ENCODE measurements at regions not wholly inside any gene's neighbourhood (a gene's known extent, or its start where the extent isn't known, plus 50 kb on each side); places are given as distances from the start of the nearest gene placed in this dataset.

- H3K79me2 ChIP-seq (ENCODE audit: insufficient read depth, low read length), result no peaks in the 10 kb centered on the region
- no peaks in the 10 kb centered on the region for H3K79me1 ChIP-seq (ENCODE audit: insufficient read depth, low read depth, low read length, poor library complexity, severe bottlenecking)
- H3K36me3 Mint-ChIP-seq (ENCODE audit: insufficient read depth in 1 of 3, low read depth in 3 of 3), result peaks cover 4 to 25% (median 17%) of the 10 kb centered on the region in 3 experiments; a peak in 6 of 7 replicates
- no peak overlapping the region for H2BK5ac ChIP-seq (ENCODE audit: insufficient read length, low read length)
- no peak overlapping the region for H3K4me2 ChIP-seq (ENCODE audit: insufficient read depth, insufficient read length, low read length)
- no peaks in the 10 kb centered on the region for H3K23me2 ChIP-seq (ENCODE audit: insufficient read length, low read depth, low read length, poor library complexity, severe bottlenecking)
- H2BK20ac ChIP-seq (ENCODE audit: low read depth, low read length, poor library complexity, severe bottlenecking), result no peak overlapping the region
- no peaks in the 10 kb centered on the region for H3K27me3 Mint-ChIP-seq (ENCODE audit: low read depth)
- H3K4me1 ChIP-seq (ENCODE audit: insufficient read depth, low read length), result no peaks in the 10 kb centered on the region
- H2BK15ac ChIP-seq (ENCODE audit: low read depth, low read length), result no peak overlapping the region
- H4K8ac ChIP-seq (replicated peaks; ENCODE audit: insufficient read length, low read depth, low read length), result no peak overlapping the region
- H3K27ac ChIP-seq (ENCODE audit: insufficient read length, low read depth, low read length), result no peak overlapping the region
- H2BK12ac ChIP-seq (ENCODE audit: insufficient read length, low read depth, low read length), result no peak overlapping the region
- H4K5ac ChIP-seq (ENCODE audit: insufficient read length, low read depth, low read length), result no peak overlapping the region
- no peaks in the 10 kb centered on the region for H3K4me1 Mint-ChIP-seq
- H2AK5ac ChIP-seq (ENCODE audit: insufficient read length, low read length), result no peak overlapping the region
- no peaks in the 10 kb centered on the region for H3K27me3 ChIP-seq (ENCODE audit: insufficient read depth, low read length)
- H3K56ac ChIP-seq (ENCODE audit: insufficient read length, low read depth, low read length), result no peak overlapping the region
- H4K91ac ChIP-seq (ENCODE audit: insufficient read length, low read depth, low read length), result no peak overlapping the region
- peaks cover 35 to 42% of the 10 kb centered on the region in 2 experiments for H3K9me3 Mint-ChIP-seq
- H3K18ac ChIP-seq (ENCODE audit: insufficient read length, low read depth, low read length), result no peak overlapping the region
- no peak overlapping the region for H3K23ac ChIP-seq (ENCODE audit: insufficient read length, low read depth, low read length)
- no peak overlapping the region for H3K14ac ChIP-seq (ENCODE audit: insufficient read depth, low read length)
- H3K4ac ChIP-seq (ENCODE audit: low read depth, low read length), result no peak overlapping the region
- no peaks in the 10 kb centered on the region for H4K20me1 ChIP-seq (ENCODE audit: control insufficient read depth, insufficient read depth, insufficient read length)
- TF ChIP-seq CTCF (conservative IDR thresholded peaks at IDR 0.05), result no peak
- no peak overlapping the region for H3T11ph ChIP-seq (ENCODE audit: low read length)
- H3K9ac ChIP-seq (ENCODE audit: extremely low read depth, insufficient read length, low read length), result no peak overlapping the region
- no peak overlapping the region for H2BK120ac ChIP-seq (ENCODE audit: low read depth, low read length, poor library complexity, severe bottlenecking)
- H3K27ac Mint-ChIP-seq, result no peak overlapping the region
- H2AFZ ChIP-seq (ENCODE audit: low read length), result no peak overlapping the region
- DNase-seq, result no peak
- H3K4me3 Mint-ChIP-seq, result no peak overlapping the region
- H3K9me3 ChIP-seq (ENCODE audit: control insufficient read depth, low read depth, low read length), result peaks cover under 1% of the 10 kb centered on the region
Measured at GRCh38 chr3:87468938-87469337, 192.6 kb upstream of the POU1F1 start.

Measured in H9 (cell line).